ENCODE measurements at regions not wholly inside any gene's neighbourhood (a gene's known extent, or its start where the extent isn't known, plus 50 kb on each side); places are given as distances from the start of the nearest gene placed in this dataset.

- TF ChIP-seq REST (IDR thresholded peaks at IDR 0.05) (no peak), RXRA (IDR thresholded peaks at IDR 0.05) (no peak), ZBTB33 (IDR thresholded peaks at IDR 0.05) (no peak), GABPA (IDR thresholded peaks at IDR 0.05 in 1 of 2, conservative IDR thresholded peaks at IDR 0.05 in 1 of 2) (no peak), YY1 (IDR thresholded peaks at IDR 0.05) (no peak), TAF1 (conservative IDR thresholded peaks at IDR 0.05) (no peak), JUND (IDR thresholded peaks at IDR 0.05) (no peak), FOXA1 (IDR thresholded peaks at IDR 0.05) (no peak), HNF4G (IDR thresholded peaks at IDR 0.05) (no peak), EGR1 (IDR thresholded peaks at IDR 0.05; ENCODE audit: low read depth in 2 of 2) (no peak), HNF4A (conservative IDR thresholded peaks at IDR 0.05) (no peak), NR2F2 (IDR thresholded peaks at IDR 0.05) (no peak), ATF3 (IDR thresholded peaks at IDR 0.05) (no peak), FOXA2 (IDR thresholded peaks at IDR 0.05) (no peak), RAD21 (IDR thresholded peaks at IDR 0.05) (no peak)
- Histone ChIP-seq H3K4me3 (ENCODE audit: low read depth in 1 of 3, low read length in 3 of 3) (no peak overlapping the region), H3K4me1 (ENCODE audit: control insufficient read depth in 4 of 4, insufficient read depth in 4 of 4, low read length in 3 of 4) (peaks cover 0 to 6% (median 3%) of the 10 kb centered on the region in 4 donors), H3K27ac (ENCODE audit: low read depth in 1 of 2, low read length in 2 of 2) (no peak overlapping the region), H3K36me3 (ENCODE audit: control insufficient read depth in 4 of 4, insufficient read depth in 3 of 4, low read depth in 1 of 4, low read length in 3 of 4) (no peaks in the 10 kb centered on the region), H3K27me3 (ENCODE audit: control insufficient read depth in 4 of 4, insufficient read depth in 4 of 4, low read length in 3 of 4) (no peaks in the 10 kb centered on the region), H3K9me3 (ENCODE audit: control insufficient read depth in 4 of 4, low read length in 3 of 4) (no peaks in the 10 kb centered on the region), H3K9ac (ENCODE audit: low read depth in 1 of 2, low read length in 2 of 2) (no peak overlapping the region)
- no peak for DNase-seq (ENCODE audit: low spot score)
- WGBS, result 86% methylated on average over 2 of the region's 2 CpGs
Measured at GRCh38 chr9:38339496-38339895, 53.0 kb upstream of the ALDH1B1 start.

GRCh38 chr9:38339087-38339486 is 53.4 kb upstream of the ALDH1B1 start:
- DNase-seq (ENCODE audit: low spot score), result no peak
- TF ChIP-seq GABPA (IDR thresholded peaks at IDR 0.05 in 1 of 2, conservative IDR thresholded peaks at IDR 0.05 in 1 of 2) (no peak), HNF4G (IDR thresholded peaks at IDR 0.05) (no peak), FOXA2 (IDR thresholded peaks at IDR 0.05) (no peak), EGR1 (IDR thresholded peaks at IDR 0.05; ENCODE audit: low read depth in 2 of 2) (no peak), REST (IDR thresholded peaks at IDR 0.05) (no peak), MAX (IDR thresholded peaks at IDR 0.05) (no peak)
- H3K27ac ChIP-seq (ENCODE audit: low read depth in 1 of 2, low read length in 2 of 2), result no peak overlapping the region
- H3K9ac ChIP-seq (ENCODE audit: low read depth in 1 of 2, low read length in 2 of 2), result no peak overlapping the region
- H3K9me3 ChIP-seq (ENCODE audit: control insufficient read depth in 4 of 4, low read length in 3 of 4), result no peaks in the 10 kb centered on the region
- H3K4me3 ChIP-seq (ENCODE audit: low read depth in 1 of 3, low read length in 3 of 3), result no peak overlapping the region
- H3K4me1 ChIP-seq (ENCODE audit: control insufficient read depth in 4 of 4, insufficient read depth in 4 of 4, low read length in 3 of 4), result peaks cover 0 to 6% (median 3%) of the 10 kb centered on the region in 4 donors
- no peaks in the 10 kb centered on the region for H3K27me3 ChIP-seq (ENCODE audit: control insufficient read depth in 4 of 4, insufficient read depth in 4 of 4, low read length in 3 of 4)
- WGBS, result 63% methylated on average over 3 of the region's 3 CpGs
- H3K36me3 ChIP-seq (ENCODE audit: control insufficient read depth in 4 of 4, insufficient read depth in 3 of 4, low read depth in 1 of 4, low read length in 3 of 4), result no peaks in the 10 kb centered on the region

All from liver (tissue), 7 donors.